A549 (cell line): ENCODE measurements at regions not wholly inside any gene's neighbourhood (a gene's known extent, or its start where the extent isn't known, plus 50 kb on each side); places are given as distances from the start of the nearest gene placed in this dataset.

Source experiments
- ATAC-seq, 2 experiments: fragments of 200-7000 bp in 1 of 2; fragments of >200 bp in 1 of 2; cut with Nextera tagmentation in 1 of 2; cut with Tn5 transposase in 1 of 2; 3 replicates each; pipeline versions ENCODE4 v1.8.0 to v1.9.1; 2018 to 2020; ENCODE audit warnings: mild to moderate bottlenecking in 1 of 2, moderate library complexity in 1 of 2
- CTCF ChIA-PET: fragments of 300-600 bp; sonication (Branson Sonifier 250); formaldehyde crosslinking; extraction: SDS; loops from one replicate; lab custom pipeline; 2021; ENCODE audit warnings: antibody characterized with exemption, inconsistent platforms; lab: Yijun Ruan, JAX
- POLR2A ChIA-PET: fragments of 350-600 bp; formaldehyde crosslinking; extraction: SDS; loops from one replicate; lab custom pipeline; 2021; ENCODE audit warnings: antibody characterized with exemption, inconsistent platforms; lab: Yijun Ruan, JAX
- DNase-seq, 2 experiments: peaks; one replicate each; pipeline versions ENCODE4 v3.0.0 to v3.0.0-alpha.2; 2011 to 2016; ENCODE audit warnings: low read depth in 1 of 2, low spot score in 1 of 2
- FAIRE-seq: peaks from 2 replicates; lab custom pipeline; 2011; peaks lifted over from hg19 to GRCh38; lab: Jason Lieb, UNC
- H3K27ac ChIP-seq, 2 experiments: fragments of >200 bp; sonication (Bioruptor Twin); formaldehyde crosslinking; 3 replicates each; pipeline ENCODE4 v1.5.1; 2016 to 2017
- H3K4me1 ChIP-seq: fragments of >200 bp; sonication (Bioruptor Twin); formaldehyde crosslinking; 3 replicates; pipeline ENCODE4 v1.6.1; 2016
- H3K4me2 ChIP-seq: fragments of >200 bp; sonication (Bioruptor Twin); formaldehyde crosslinking; 3 replicates; pipeline ENCODE4 v1.6.1; 2016
- H3K4me3 ChIP-seq: fragments of >200 bp; sonication (Bioruptor Twin); formaldehyde crosslinking; 3 replicates; pipeline ENCODE4 v1.5.1; 2016
- H3K9me3 ChIP-seq: fragments of >200 bp; sonication (Bioruptor Twin); formaldehyde crosslinking; 3 replicates; pipeline ENCODE4 v1.6.1; 2016
- ATOH8 ChIP-seq: fragments of 250-450 bp; sonication (Bioruptor Pico); IDR thresholded peaks from 2 replicates; pipeline ENCODE4 v1.5.0; 2020; ENCODE audit warnings: low read depth, mild to moderate bottlenecking, moderate library complexity
- BHLHE40 ChIP-seq: IDR thresholded peaks from 2 replicates; pipeline ENCODE4 v1.6.1; 2012; ENCODE audit warnings: low read depth, low read length, inconsistent platforms
- CBX2 ChIP-seq: fragments of 200-600 bp; sonication (generic); IDR thresholded peaks from 2 replicates; pipeline ENCODE4 v1.6.1; 2016; ENCODE audit warnings: low read depth, mild to moderate bottlenecking, borderline replicate concordance
- CEBPB ChIP-seq, 2 experiments: fragments of >200 bp in 1 of 2; sonication (Bioruptor Twin) in 1 of 2; formaldehyde crosslinking in 1 of 2; IDR thresholded peaks; 2 replicates each; pipeline ENCODE4 v1.6.1; 2012 to 2016
- CHD2 ChIP-seq: fragments of 150-350 bp; IDR thresholded peaks from 2 replicates; pipeline ENCODE4 v1.6.1; 2014; ENCODE audit warnings: low read length; ENCODE audit not compliant: partially characterized antibody
- CTCF ChIP-seq: fragments of >200 bp; sonication (Bioruptor Twin); formaldehyde crosslinking; IDR thresholded peaks from 3 replicates; pipeline ENCODE4 v1.5.1; 2016
- EHF ChIP-seq: fragments of 250-450 bp; sonication (Bioruptor Pico); IDR thresholded peaks from 2 replicates; pipeline ENCODE4 v1.5.0; 2020; ENCODE audit warnings: mild to moderate bottlenecking
- ELK1 ChIP-seq: fragments of 150-350 bp; IDR thresholded peaks from 2 replicates; pipeline ENCODE4 v1.6.1; 2014; ENCODE audit warnings: low read depth, mild to moderate bottlenecking, low read length
- EP300 ChIP-seq, 2 experiments: fragments of >200 bp; sonication (Bioruptor Twin); formaldehyde crosslinking; IDR thresholded peaks; 2 replicates in 1 of 2; 3 replicates in 1 of 2; pipeline ENCODE4 v1.6.1; 2016 to 2017
- HDAC2 ChIP-seq: fragments of 200-600 bp; sonication (generic); IDR thresholded peaks from 2 replicates; pipeline ENCODE4 v1.6.1; 2016
- JUNB ChIP-seq: fragments of >200 bp; sonication (Bioruptor Twin); formaldehyde crosslinking; IDR thresholded peaks from 2 replicates; pipeline ENCODE4 v1.6.1; 2016
- MAZ ChIP-seq: fragments of 150-350 bp; IDR thresholded peaks from 2 replicates; pipeline ENCODE4 v1.6.1; 2014; ENCODE audit warnings: antibody characterized with exemption, low read depth, low read length, borderline replicate concordance
- MYC ChIP-seq: IDR thresholded peaks from 2 replicates; pipeline ENCODE4 v1.6.1; 2012; ENCODE audit warnings: mild to moderate bottlenecking, inconsistent platforms, low read length, improper control_type of control experiment, borderline replicate concordance
- PHF8 ChIP-seq: fragments of 200-600 bp; sonication (generic); IDR thresholded peaks from 2 replicates; pipeline ENCODE4 v1.6.1; 2016; ENCODE audit warnings: low read depth, mild to moderate bottlenecking, antibody characterized with exemption, moderate library complexity, borderline replicate concordance
- RARB ChIP-seq: fragments of 250-450 bp; sonication (Bioruptor Pico); IDR thresholded peaks from 2 replicates; pipeline ENCODE4 v1.8.0; 2021; ENCODE audit warnings: mild to moderate bottlenecking, moderate library complexity
- REST ChIP-seq: fragments of 200-600 bp; sonication (generic); IDR thresholded peaks from 2 replicates; pipeline ENCODE4 v1.6.1; 2016; ENCODE audit warnings: antibody characterized with exemption, mild to moderate bottlenecking, moderate library complexity
- SMC3 ChIP-seq: fragments of >200 bp; sonication (Bioruptor Twin); formaldehyde crosslinking; IDR thresholded peaks from 3 replicates; pipeline ENCODE4 v1.6.1; 2018; ENCODE audit warnings: inconsistent platforms
- USF2 ChIP-seq: fragments of 450-650 bp; IDR thresholded peaks from 2 replicates; pipeline ENCODE4 v1.6.1; 2014; ENCODE audit warnings: antibody characterized with exemption
- WGBS: methylation state at CpG from one replicate; pipeline ENCODE4 v1.1.6; 2017; ENCODE audit errors: missing lambda C conversion rate; 5-methylcytosine and 5-hydroxymethylcytosine counted together

GRCh38 chr9:19732441-19732951, 56.3 kb downstream of the SLC24A2 start:
- no peak for DNase-seq
- no peak overlapping the region for H3K4me2 ChIP-seq
- WGBS: 18% methylated on average over 5 of the region's 5 CpGs
- no peak for ATAC-seq
- TF ChIP-seq CBX2 (no peak), REST (no peak), EHF (CRISPR knock-in tag) (no peak), JUNB (no peak), MAZ (no peak), CHD2 (no peak), MYC (no peak), CTCF (no peak), RARB (CRISPR knock-in tag) (no peak)
- no peak overlapping the region for H3K27ac ChIP-seq
- H3K4me1 ChIP-seq: no peaks in the 10 kb centered on the region
- no peak for FAIRE-seq
- H3K9me3 ChIP-seq: no peaks in the 10 kb centered on the region
- POLR2A ChIA-PET: no interaction called here
- CTCF ChIA-PET: interaction anchor here (0.8 kb wide), 2 partner anchors 9 to 18 kb away, joined by 3 to 4 read pairs; no protein-coding TSS in a partner anchor
- no peak overlapping the region for H3K4me3 ChIP-seq

- FAIRE-seq: no peak
- WGBS: 5% methylated on average over 5 of the region's 5 CpGs
- TF ChIP-seq ATOH8 (CRISPR knock-in tag) (no peak), BHLHE40 (no peak), USF2 (no peak), EP300 (IDR thresholded peaks at IDR 0.05) (no peak), CEBPB (IDR thresholded peaks at IDR 0.05) (no peak), EHF (CRISPR knock-in tag) (no peak), SMC3 (no peak), ELK1 (no peak), HDAC2 (no peak), REST (no peak), PHF8 (no peak)
Measured at GRCh38 chr9:19728101-19728500, 60.7 kb downstream of the SLC24A2 start.

More at GRCh38 chr9:19728101-19728500, 60.7 kb downstream of the SLC24A2 start:
- no peak for ATAC-seq
- Histone ChIP-seq H3K9me3 (no peaks in the 10 kb centered on the region), H3K4me1 (no peaks in the 10 kb centered on the region), H3K27ac (no peak overlapping the region), H3K4me3 (no peak overlapping the region), H3K4me2 (no peak overlapping the region)
- POLR2A ChIA-PET: no interaction called here
- DNase-seq: no peak
- CTCF ChIA-PET: interaction anchor here (0.6 kb wide), 1 partner anchor 808 kb away, joined by 4 read pairs; no protein-coding TSS in a partner anchor
